ENCODE measurements at regions not wholly inside any gene's neighbourhood (a gene's known extent, or its start where the extent isn't known, plus 50 kb on each side); places are given as distances from the start of the nearest gene placed in this dataset.
"Not testable (repeated sequence)": the region's sequence is repeated elsewhere in the genome, so short reads cannot be mapped to it uniquely, and the experiment has no call there.

DNA sequence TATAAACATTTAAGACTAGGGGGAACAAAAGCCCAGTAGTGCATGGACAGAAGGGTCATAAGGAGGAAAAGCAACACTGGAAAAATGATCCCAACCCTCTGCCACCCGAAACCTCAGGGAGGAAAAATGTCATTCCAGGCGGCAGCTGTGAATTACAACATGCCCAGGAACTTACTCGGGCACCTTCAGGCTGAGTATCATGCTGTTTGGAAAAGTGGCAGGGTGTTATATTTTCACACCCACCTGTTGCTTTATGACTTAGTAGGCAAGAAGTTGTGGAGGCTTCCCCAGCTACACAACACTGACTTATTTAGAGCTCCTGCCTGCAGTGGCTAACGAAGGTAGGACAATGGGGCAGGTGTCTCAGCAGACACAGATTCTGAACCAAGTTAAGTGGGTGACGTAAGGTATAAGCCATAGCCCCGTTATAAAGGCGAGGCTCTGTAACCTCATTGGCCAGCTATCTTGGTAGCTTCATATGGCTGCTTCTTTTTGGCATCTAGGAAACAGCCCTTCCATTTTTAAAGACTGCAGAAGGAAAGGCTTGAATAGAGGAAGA is 96.1 kb upstream of the IFNG-AS1 start:
- ATAC-seq: no peak
- WGBS, 2 donors (ENCODE audit: low coverage in 1 of 2): 60 to 85% methylated on average over 5 to 7 of the region's 7 CpGs

DNA sequence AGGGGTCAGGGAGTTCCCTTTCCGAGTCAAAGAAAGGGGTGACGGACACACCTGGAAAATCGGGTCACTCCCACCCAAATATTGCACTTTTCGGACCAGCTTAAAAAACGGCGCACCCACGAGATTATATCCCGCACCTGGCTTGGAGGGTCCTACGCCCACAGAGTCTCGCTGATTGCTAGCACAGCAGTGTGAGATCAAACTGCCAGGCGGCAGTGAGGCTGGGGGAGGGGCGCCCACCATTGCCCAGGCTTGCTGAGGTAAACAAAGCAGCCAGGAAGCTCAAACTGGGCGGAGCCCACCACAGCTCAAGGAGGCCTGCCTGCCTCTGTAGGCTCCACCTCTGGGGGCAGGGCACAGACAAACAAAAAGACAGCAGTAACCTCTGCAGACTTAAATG is 88.8 kb upstream of the IFNG-AS1 start:
- not testable (repeated sequence) for H3K4me1 ChIP-seq, H3K36me3 ChIP-seq, H3K27me3 ChIP-seq, H3K9me3 ChIP-seq, ATAC-seq, H3K27ac ChIP-seq, H3K4me3 ChIP-seq
- 93 to 100% methylated on average over 1 to 8 of the region's 13 CpGs for WGBS, 2 donors (ENCODE audit: low coverage in 1 of 2)

More for the DNA sequence above, 96.1 kb upstream of the IFNG-AS1 start:
- Histone ChIP-seq H3K4me1 (peaks cover 0 to 11% (median 0%) of the 10 kb centered on the region in 3 donors), H3K27me3 (no peaks in the 10 kb centered on the region), H3K36me3 (no peaks in the 10 kb centered on the region), H3K27ac (peak overlapping the region in 2 of 4 donors; percentile 25 to 31), H3K4me3 (no peak overlapping the region), H3K9me3 (no peaks in the 10 kb centered on the region)
- TF ChIP-seq, protein P1, sequence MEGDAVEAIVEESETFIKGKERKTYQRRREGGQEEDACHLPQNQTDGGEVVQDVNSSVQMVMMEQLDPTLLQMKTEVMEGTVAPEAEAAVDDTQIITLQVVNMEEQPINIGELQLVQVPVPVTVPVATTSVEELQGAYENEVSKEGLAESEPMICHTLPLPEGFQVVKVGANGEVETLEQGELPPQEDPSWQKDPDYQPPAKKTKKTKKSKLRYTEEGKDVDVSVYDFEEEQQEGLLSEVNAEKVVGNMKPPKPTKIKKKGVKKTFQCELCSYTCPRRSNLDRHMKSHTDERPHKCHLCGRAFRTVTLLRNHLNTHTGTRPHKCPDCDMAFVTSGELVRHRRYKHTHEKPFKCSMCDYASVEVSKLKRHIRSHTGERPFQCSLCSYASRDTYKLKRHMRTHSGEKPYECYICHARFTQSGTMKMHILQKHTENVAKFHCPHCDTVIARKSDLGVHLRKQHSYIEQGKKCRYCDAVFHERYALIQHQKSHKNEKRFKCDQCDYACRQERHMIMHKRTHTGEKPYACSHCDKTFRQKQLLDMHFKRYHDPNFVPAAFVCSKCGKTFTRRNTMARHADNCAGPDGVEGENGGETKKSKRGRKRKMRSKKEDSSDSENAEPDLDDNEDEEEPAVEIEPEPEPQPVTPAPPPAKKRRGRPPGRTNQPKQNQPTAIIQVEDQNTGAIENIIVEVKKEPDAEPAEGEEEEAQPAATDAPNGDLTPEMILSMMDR (IDR thresholded peaks at IDR 0.05): no peak
- TF ChIP-seq POLR2AphosphoS5 (IDR thresholded peaks at IDR 0.05): no peak
- no peak for TF ChIP-seq POLR2A (IDR thresholded peaks at IDR 0.05)
- no peak for TF ChIP-seq EP300 (IDR thresholded peaks at IDR 0.05)

DNA sequence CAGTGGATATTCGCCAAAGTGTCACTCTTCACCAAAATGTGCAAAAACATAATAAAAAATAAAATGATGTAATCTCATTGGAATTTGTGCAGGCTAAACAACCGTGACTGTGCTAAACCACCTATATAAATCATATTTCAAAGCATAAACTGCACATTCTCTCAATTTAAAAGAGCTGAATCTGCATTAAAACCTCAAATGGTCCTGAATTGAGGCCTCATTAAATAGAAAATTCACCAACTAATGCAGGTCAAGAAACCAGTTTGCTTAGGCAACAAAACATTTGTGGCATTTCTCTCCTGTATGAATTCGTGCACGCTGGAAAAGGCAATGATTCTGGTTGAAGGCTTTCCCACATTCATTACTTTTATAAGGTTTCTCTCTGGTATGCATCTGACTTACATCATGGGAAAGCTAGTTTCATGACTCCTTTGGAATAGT is 80.1 kb upstream of the IFNG-AS1 start:
- Histone ChIP-seq H3K9me3 (no peaks in the 10 kb centered on the region), H3K27ac (no peak overlapping the region)
- WGBS, 2 donors (ENCODE audit: low coverage in 1 of 2): 61 to 70% methylated on average over 2 to 4 of the region's 4 CpGs

DNA sequence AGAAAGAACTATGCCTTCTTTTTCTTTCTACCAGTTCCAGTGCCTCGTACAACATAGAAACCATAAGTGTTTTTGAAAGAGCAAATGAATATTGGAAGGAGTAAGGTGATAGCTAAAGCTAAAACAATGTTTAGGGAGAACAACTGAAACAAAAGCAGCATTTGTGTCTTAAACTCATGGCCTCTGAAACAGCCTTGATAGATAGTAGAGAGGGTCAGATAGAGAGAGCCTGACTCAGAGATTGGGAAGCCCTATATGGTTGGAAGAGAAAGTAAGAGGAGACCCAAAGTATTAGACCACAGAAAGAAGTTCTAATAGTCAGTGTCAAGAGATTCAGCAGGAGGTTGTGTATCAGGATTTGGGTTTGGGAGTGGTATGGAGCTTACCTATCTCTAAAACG is 79.6 kb upstream of the IFNG-AS1 start:
- TF ChIP-seq POLR2A (IDR thresholded peaks at IDR 0.05): no peak
- TF ChIP-seq POLR2AphosphoS5 (IDR thresholded peaks at IDR 0.05): no peak
- TF ChIP-seq, protein P1 (IDR thresholded peaks at IDR 0.05): no peak
- TF ChIP-seq EP300 (IDR thresholded peaks at IDR 0.05): no peak

More for the DNA sequence above, 80.1 kb upstream of the IFNG-AS1 start:
- Histone ChIP-seq H3K4me1 (peaks cover 0 to 15% (median 5%) of the 10 kb centered on the region in 3 donors), H3K36me3 (no peaks in the 10 kb centered on the region), H3K27me3 (no peaks in the 10 kb centered on the region), H3K4me3 (no peak overlapping the region)
- TF ChIP-seq POLR2AphosphoS5 (IDR thresholded peaks at IDR 0.05): no peak
- no peak for ATAC-seq

DNA sequence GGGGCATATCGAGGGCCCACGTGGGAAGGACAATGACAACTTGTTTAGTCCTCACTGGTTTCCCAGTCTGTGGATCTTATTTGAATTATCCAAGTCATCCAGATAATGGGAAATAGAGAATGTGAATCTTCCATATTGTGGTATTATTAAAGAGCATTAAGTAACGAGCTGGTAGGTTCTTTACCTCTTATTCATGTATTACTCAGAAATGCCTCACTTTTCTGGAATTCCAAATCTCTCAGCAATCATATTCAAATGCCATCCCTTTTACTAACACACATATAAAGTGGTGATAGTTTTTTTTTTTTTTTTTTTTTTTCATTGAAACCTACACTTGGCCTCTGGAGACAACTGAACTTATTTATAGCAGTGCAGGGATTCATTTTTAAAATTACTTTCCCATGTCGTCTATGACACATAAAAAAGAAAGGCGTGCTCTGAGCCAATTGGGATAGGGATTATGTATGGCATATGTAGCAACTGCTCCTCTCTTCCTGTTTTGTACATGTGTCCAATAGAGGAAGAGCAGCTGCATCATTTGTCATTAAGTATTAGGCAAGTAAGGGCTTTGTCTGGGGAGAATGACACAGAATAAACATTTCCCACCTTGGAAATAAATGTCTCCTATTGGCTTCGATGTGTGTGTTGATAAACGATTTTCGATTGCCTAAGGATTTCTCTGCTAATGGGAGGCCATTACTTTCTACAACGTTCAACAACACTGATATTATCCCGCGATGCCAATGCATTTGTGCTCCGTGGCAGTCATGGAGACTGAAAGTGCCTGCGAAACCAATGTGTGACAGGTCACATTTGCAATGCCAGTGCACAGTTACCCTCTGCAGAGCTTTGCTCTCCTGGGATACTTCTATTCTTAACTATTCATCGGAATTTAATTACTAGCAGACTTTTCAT is 78.6 kb upstream of the IFNG-AS1 start:
- H3K27ac ChIP-seq: peak overlapping the region in 3 of 4 donors; percentile 41 to 58 (median 58)
- H3K36me3 ChIP-seq: no peaks in the 10 kb centered on the region
- H3K4me1 ChIP-seq: peaks cover 0 to 15% (median 5%) of the 10 kb centered on the region in 3 donors
- 37 to 50% methylated on average over 4 to 13 of the region's 14 CpGs for WGBS, 2 donors (ENCODE audit: low coverage in 1 of 2)
- ATAC-seq: no peak
- H3K9me3 ChIP-seq: no peaks in the 10 kb centered on the region
- TF ChIP-seq EP300 (IDR thresholded peaks at IDR 0.05) (no peak), POLR2A (IDR thresholded peaks at IDR 0.05) (no peak), POLR2AphosphoS5 (IDR thresholded peaks at IDR 0.05) (no peak)
- TF ChIP-seq, protein P1 (IDR thresholded peaks at IDR 0.05): no peak
- no peaks in the 10 kb centered on the region for H3K27me3 ChIP-seq
- no peak overlapping the region for H3K4me3 ChIP-seq

More for the DNA sequence above, 79.6 kb upstream of the IFNG-AS1 start:
- no peaks in the 10 kb centered on the region for H3K9me3 ChIP-seq
- no peaks in the 10 kb centered on the region for H3K36me3 ChIP-seq
- H3K4me1 ChIP-seq: peaks cover 0 to 15% (median 5%) of the 10 kb centered on the region in 3 donors
- no peaks in the 10 kb centered on the region for H3K27me3 ChIP-seq
- H3K27ac ChIP-seq: no peak overlapping the region
- ATAC-seq: no peak
- H3K4me3 ChIP-seq: no peak overlapping the region
- WGBS, 2 donors (ENCODE audit: low coverage in 1 of 2): 80 to 86% methylated on average over 2 of the region's 2 CpGs

Measured in gastroesophageal sphincter (tissue), 4 donors.